Fibroblast of lung (primary cell): ENCODE measurements at regions not wholly inside any gene's neighbourhood (a gene's known extent, or its start where the extent isn't known, plus 50 kb on each side); places are given as distances from the start of the nearest gene placed in this dataset.

Experiments
- DNase-seq, 2 donors: peaks; one replicate each; pipeline versions ENCODE4 v3.0.0 to v3.0.0-alpha.2; 2010; ENCODE audit warnings: low read depth in 2 of 2
- H2AFZ ChIP-seq: 2 replicates; pipeline ENCODE4 v1.5.1; 2012; ENCODE audit warnings: low read length, control low read depth, inconsistent platforms
- H3K27ac ChIP-seq: 2 replicates; pipeline ENCODE4 v1.5.1; 2011; ENCODE audit warnings: low read length, control low read depth; ENCODE audit not compliant: insufficient read depth
- H3K27me3 ChIP-seq: 2 replicates; pipeline ENCODE4 v1.5.1; 2011; ENCODE audit warnings: mild to moderate bottlenecking, low read length; ENCODE audit not compliant: control insufficient read depth, insufficient read depth
- H3K36me3 ChIP-seq: 2 replicates; pipeline ENCODE4 v1.5.1; 2011; ENCODE audit warnings: low read length; ENCODE audit not compliant: control insufficient read depth, insufficient read depth
- H3K4me1 ChIP-seq: 2 replicates; pipeline ENCODE4 v1.5.1; 2011; ENCODE audit warnings: low read length; ENCODE audit not compliant: control insufficient read depth, insufficient read depth; ENCODE audit errors: extremely low read depth
- H3K4me2 ChIP-seq: 2 replicates; pipeline ENCODE4 v1.5.1; 2011; ENCODE audit warnings: low read length, control low read depth; ENCODE audit not compliant: insufficient read depth; ENCODE audit errors: extremely low read depth
- H3K4me3 ChIP-seq, 4 experiments: fragments of 200-600 bp in 1 of 4; sonication (generic) in 1 of 4; replicated peaks in 1 of 4; 2 replicates each; pipeline ENCODE4 v1.5.1; 2011 to 2016; ENCODE audit warnings: low read length in 4 of 4, low read depth in 3 of 4, mild to moderate bottlenecking in 3 of 4, control low read depth in 2 of 4, inconsistent platforms in 1 of 4, mixed read lengths in 1 of 4; ENCODE audit not compliant: insufficient read depth in 1 of 4; ENCODE audit errors: control extremely low read depth in 1 of 4
- H3K79me2 ChIP-seq: 2 replicates; pipeline ENCODE4 v1.5.1; 2012; ENCODE audit warnings: mild to moderate bottlenecking, low read length, inconsistent platforms; ENCODE audit not compliant: control insufficient read depth, insufficient read depth
- H3K9ac ChIP-seq: 2 replicates; pipeline ENCODE4 v1.5.1; 2011; ENCODE audit warnings: mild to moderate bottlenecking, low read length, control low read depth; ENCODE audit not compliant: insufficient read depth
- H3K9me3 ChIP-seq: 2 replicates; pipeline ENCODE4 v1.5.1; 2012; ENCODE audit warnings: low read depth, low read length; ENCODE audit not compliant: control insufficient read depth, insufficient read depth
- H4K20me1 ChIP-seq: 2 replicates; pipeline ENCODE4 v1.5.1; 2011; ENCODE audit warnings: low read length; ENCODE audit not compliant: control insufficient read depth, insufficient read depth; ENCODE audit errors: extremely low read depth
- CTCF ChIP-seq, 2 donors: IDR thresholded peaks in 1 of 2; conservative IDR thresholded peaks in 1 of 2; 1 replicate in 1 of 2; 2 replicates in 1 of 2; pipeline ENCODE4 v1.5.1; 2011 to 2012; ENCODE audit warnings: low read length in 2 of 2, control low read depth in 1 of 2, inconsistent platforms in 1 of 2, low read depth in 1 of 2, mild to moderate bottlenecking in 1 of 2
- EZH2 ChIP-seq: IDR thresholded peaks from 2 replicates; pipeline ENCODE4 v1.5.1; 2012; ENCODE audit warnings: low read length, control low read depth, mild to moderate bottlenecking; ENCODE audit errors: missing control alignments

GRCh38 chr20:6674831-6675230 lies 92.7 kb upstream of the BMP2 start:
- H3K36me3 ChIP-seq: no peaks in the 10 kb centered on the region
- H4K20me1 ChIP-seq: no peaks in the 10 kb centered on the region
- H3K27ac ChIP-seq: no peak overlapping the region
- no peaks in the 10 kb centered on the region for H3K9me3 ChIP-seq
- no peak overlapping the region for H3K9ac ChIP-seq
- DNase-seq: no peak
- H3K4me2 ChIP-seq: no peak overlapping the region
- no peaks in the 10 kb centered on the region for H3K4me1 ChIP-seq
- no peak for TF ChIP-seq CTCF (conservative IDR thresholded peaks at IDR 0.05 in 1 of 2, IDR thresholded peaks at IDR 0.05 in 1 of 2; ENCODE audit: low read depth in 1 of 2, low read length in 2 of 2)
- TF ChIP-seq EZH2: no peak
- no peaks in the 10 kb centered on the region for H3K27me3 ChIP-seq
- H2AFZ ChIP-seq: no peak overlapping the region
- H3K4me3 ChIP-seq: no peak overlapping the region
- H3K79me2 ChIP-seq: no peaks in the 10 kb centered on the region

- no peak for TF ChIP-seq CTCF (conservative IDR thresholded peaks at IDR 0.05 in 1 of 2, IDR thresholded peaks at IDR 0.05 in 1 of 2; ENCODE audit: low read depth in 1 of 2, low read length in 2 of 2)
- no peak for TF ChIP-seq EZH2
- H3K9ac ChIP-seq: no peak overlapping the region
- H2AFZ ChIP-seq: no peak overlapping the region
- no peak overlapping the region for H3K27ac ChIP-seq
- DNase-seq: no peak
- no peaks in the 10 kb centered on the region for H3K36me3 ChIP-seq
- no peaks in the 10 kb centered on the region for H3K4me1 ChIP-seq
- H3K4me3 ChIP-seq: no peak overlapping the region
- no peaks in the 10 kb centered on the region for H3K9me3 ChIP-seq
- H4K20me1 ChIP-seq: no peaks in the 10 kb centered on the region
- H3K79me2 ChIP-seq: no peaks in the 10 kb centered on the region
- H3K27me3 ChIP-seq: no peaks in the 10 kb centered on the region
- no peak overlapping the region for H3K4me2 ChIP-seq
Observed at GRCh38 chr20:6673071-6673470, 94.4 kb upstream of the BMP2 start.

DNA sequence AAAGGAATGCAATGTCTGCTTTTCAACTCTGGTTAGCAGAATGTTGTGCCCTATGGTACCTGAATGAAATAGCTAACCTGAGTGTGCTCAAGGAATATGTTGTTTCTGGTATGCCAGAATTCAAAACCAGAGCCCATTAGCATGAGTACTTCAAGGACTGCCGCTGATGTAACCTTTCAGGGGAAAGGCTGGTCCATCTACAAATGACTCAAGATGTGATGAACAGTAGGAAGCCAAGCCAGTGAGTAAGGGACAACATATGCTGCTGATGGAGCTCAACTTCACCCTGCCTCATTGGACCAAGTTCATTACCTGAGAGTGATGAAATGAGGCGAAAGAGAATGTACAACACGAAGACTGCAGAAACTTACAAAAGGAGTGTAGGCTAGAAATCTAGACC lies 95.7 kb upstream of the BMP2 start:
- no peak overlapping the region for H3K4me3 ChIP-seq
- H3K9ac ChIP-seq: no peak overlapping the region
- H3K9me3 ChIP-seq: no peaks in the 10 kb centered on the region
- no peaks in the 10 kb centered on the region for H3K27me3 ChIP-seq
- no peaks in the 10 kb centered on the region for H3K36me3 ChIP-seq
- H4K20me1 ChIP-seq: no peaks in the 10 kb centered on the region
- no peak overlapping the region for H3K27ac ChIP-seq
- DNase-seq: no peak
- no peaks in the 10 kb centered on the region for H3K79me2 ChIP-seq
- H2AFZ ChIP-seq: no peak overlapping the region
- no peak overlapping the region for H3K4me2 ChIP-seq
- H3K4me1 ChIP-seq: no peaks in the 10 kb centered on the region
- TF ChIP-seq CTCF (conservative IDR thresholded peaks at IDR 0.05 in 1 of 2, IDR thresholded peaks at IDR 0.05 in 1 of 2; ENCODE audit: low read depth in 1 of 2, low read length in 2 of 2) (no peak), EZH2 (no peak)
